HEK293T (cell line): ENCODE measurements at regions not wholly inside any gene's neighbourhood (a gene's known extent, or its start where the extent isn't known, plus 50 kb on each side); places are given as distances from the start of the nearest gene placed in this dataset.

Experiments used
- ARNT ChIP-seq: fragments of 450-650 bp; IDR thresholded peaks from 2 replicates; pipeline ENCODE4 v1.6.1; 2017; ENCODE audit warnings: mild to moderate bottlenecking
- BHLHE40 ChIP-seq: fragments of 450-650 bp; IDR thresholded peaks from 2 replicates; pipeline ENCODE4 v1.6.1; 2016; ENCODE audit warnings: mild to moderate bottlenecking, moderate library complexity, borderline replicate concordance
- SP1 ChIP-seq: fragments of 450-650 bp; IDR thresholded peaks from 2 replicates; pipeline ENCODE4 v1.6.1; 2017

DNA sequence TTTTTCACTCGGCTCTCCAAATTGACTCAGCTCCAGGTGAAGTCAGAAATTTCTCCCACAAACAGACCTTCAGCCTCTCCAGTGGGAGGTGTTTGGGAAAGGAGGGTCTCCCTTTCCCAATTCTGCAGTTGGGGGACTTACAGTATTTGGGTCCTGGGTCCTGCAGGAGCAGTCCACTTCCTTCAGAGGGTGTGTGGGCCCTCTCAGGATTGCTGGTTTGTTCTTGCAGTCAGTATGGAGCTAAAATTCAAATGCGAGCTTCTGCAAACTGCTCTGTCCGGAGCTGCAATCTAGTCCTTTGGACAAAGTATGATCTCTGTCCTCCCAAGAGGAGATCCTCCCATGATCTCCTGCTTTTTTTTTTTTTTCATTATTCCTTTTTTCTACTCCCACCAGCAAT is 87.9 kb upstream of the MSTN start:
- TF ChIP-seq SP1 (no peak), ARNT (no peak), BHLHE40 (no peak)
